Adipocyte (in vitro differentiated cells): ENCODE measurements at regions not wholly inside any gene's neighbourhood (a gene's known extent, or its start where the extent isn't known, plus 50 kb on each side); places are given as distances from the start of the nearest gene placed in this dataset.

Experiments used
- DNase-seq: peaks from one replicate; pipeline ENCODE4 v3.0.0-alpha.2; 2015; ENCODE audit warnings: low read depth
- H3K27me3 ChIP-seq: replicated peaks from 2 replicates; pipeline ENCODE4 v1.7.0; 2013; ENCODE audit warnings: mild to moderate bottlenecking, low read length, moderate library complexity; ENCODE audit not compliant: control insufficient read depth, insufficient read depth
- H3K36me3 ChIP-seq: 2 replicates; pipeline ENCODE4 v1.7.0; 2013; ENCODE audit warnings: low read length, mild to moderate bottlenecking, moderate library complexity; ENCODE audit not compliant: control insufficient read depth, insufficient read depth, severe bottlenecking
- H3K4me1 ChIP-seq: 2 replicates; pipeline ENCODE4 v1.7.0; 2013; ENCODE audit warnings: mild to moderate bottlenecking, low read length, moderate library complexity; ENCODE audit not compliant: control insufficient read depth, insufficient read depth
- H3K4me3 ChIP-seq: 2 replicates; pipeline ENCODE4 v1.7.0; 2013; ENCODE audit warnings: mild to moderate bottlenecking, low read length, moderate library complexity
- H3K9ac ChIP-seq: 2 replicates; pipeline ENCODE4 v1.7.0; 2013; ENCODE audit warnings: mild to moderate bottlenecking, low read length, moderate library complexity
- H3K9me3 ChIP-seq: 2 replicates; pipeline ENCODE4 v1.7.0; 2013; ENCODE audit warnings: mild to moderate bottlenecking, low read length, moderate library complexity; ENCODE audit not compliant: control insufficient read depth

GRCh38 chr13:28585561-28585960, 73.4 kb upstream of the POMP start:
- peak overlapping the region; percentile 75 for H3K9ac ChIP-seq
- no peaks in the 10 kb centered on the region for H3K9me3 ChIP-seq
- peaks cover 33% of the 10 kb centered on the region for H3K4me1 ChIP-seq
- H3K4me3 ChIP-seq: peak overlapping the region; percentile 12
- peak; percentile 41 for DNase-seq
- H3K27me3 ChIP-seq: no peaks in the 10 kb centered on the region
- no peaks in the 10 kb centered on the region for H3K36me3 ChIP-seq

GRCh38 chr13:28584873-28585381, 74.0 kb upstream of the POMP start:
- Histone ChIP-seq H3K4me1 (peaks cover 33% of the 10 kb centered on the region), H3K36me3 (no peaks in the 10 kb centered on the region), H3K9ac (peak overlapping the region; percentile 75), H3K4me3 (peak overlapping the region; percentile 12), H3K9me3 (no peaks in the 10 kb centered on the region), H3K27me3 (no peaks in the 10 kb centered on the region)
- DNase-seq: peak; percentile 73

GRCh38 chr13:28583651-28584091, 75.3 kb upstream of the POMP start:
- Histone ChIP-seq H3K4me1 (peaks cover 33% of the 10 kb centered on the region), H3K4me3 (peak overlapping the region; percentile 37), H3K27me3 (no peaks in the 10 kb centered on the region), H3K9me3 (no peaks in the 10 kb centered on the region), H3K9ac (peak overlapping the region; percentile 42), H3K36me3 (no peaks in the 10 kb centered on the region)
- DNase-seq: no peak

DNA sequence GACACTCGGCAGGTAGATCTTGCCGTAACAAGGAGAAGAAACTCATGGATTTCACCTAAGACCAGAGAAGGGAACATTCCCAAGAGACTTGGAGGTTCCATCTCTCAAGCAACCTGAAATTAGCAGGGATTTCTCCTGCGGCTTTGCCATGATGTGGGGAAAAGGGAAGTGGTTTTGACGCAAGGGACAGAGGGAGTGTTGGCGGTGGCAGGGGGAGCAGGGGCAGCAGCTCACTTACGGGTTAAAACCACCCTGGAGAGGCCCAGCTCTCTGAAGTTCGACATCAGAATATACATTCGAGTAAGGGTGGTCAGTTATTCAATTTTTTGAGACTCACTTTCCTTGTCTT, 76.1 kb upstream of the POMP start:
- no peak overlapping the region for H3K9ac ChIP-seq
- H3K4me1 ChIP-seq: peaks cover 29% of the 10 kb centered on the region
- H3K4me3 ChIP-seq: no peak overlapping the region
- no peaks in the 10 kb centered on the region for H3K9me3 ChIP-seq
- no peaks in the 10 kb centered on the region for H3K36me3 ChIP-seq
- H3K27me3 ChIP-seq: peaks cover 4% of the 10 kb centered on the region
- no peak for DNase-seq

DNA sequence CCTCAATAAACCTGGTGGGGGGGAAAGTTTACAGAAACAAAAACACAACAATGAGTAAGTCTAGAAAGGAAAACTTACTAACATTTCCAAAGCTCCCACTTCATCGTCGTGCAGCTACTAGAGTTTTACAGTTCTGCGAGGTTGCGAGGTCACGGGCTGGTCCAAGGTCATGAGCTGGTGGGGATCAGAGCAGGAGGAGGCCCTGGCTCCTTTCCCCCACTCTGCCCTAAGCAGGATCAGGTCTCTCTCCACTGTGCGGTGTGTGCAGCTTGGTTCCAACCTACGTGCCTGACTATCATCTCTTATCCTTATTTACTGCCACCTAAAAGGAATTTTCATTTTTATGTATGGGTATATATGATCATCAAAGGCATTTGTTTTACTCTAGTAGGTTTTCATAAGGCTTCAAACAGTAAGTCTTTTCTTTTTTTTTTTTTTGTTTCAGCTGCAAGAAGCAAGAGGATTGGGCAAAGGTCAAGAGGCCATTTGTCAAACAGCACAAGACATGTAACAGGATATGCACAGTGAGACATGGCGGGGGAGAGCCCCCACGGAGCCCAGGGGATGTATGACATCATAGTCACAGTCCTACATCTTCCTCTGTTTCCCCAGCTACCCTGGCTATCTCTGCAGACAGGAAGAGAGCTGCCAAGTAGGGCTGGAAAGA, 76.6 kb upstream of the POMP start:
- no peaks in the 10 kb centered on the region for H3K36me3 ChIP-seq
- H3K9ac ChIP-seq: no peak overlapping the region
- H3K4me1 ChIP-seq: peaks cover 27% of the 10 kb centered on the region
- DNase-seq: no peak
- no peak overlapping the region for H3K4me3 ChIP-seq
- peaks cover 6% of the 10 kb centered on the region for H3K27me3 ChIP-seq
- no peaks in the 10 kb centered on the region for H3K9me3 ChIP-seq

DNA sequence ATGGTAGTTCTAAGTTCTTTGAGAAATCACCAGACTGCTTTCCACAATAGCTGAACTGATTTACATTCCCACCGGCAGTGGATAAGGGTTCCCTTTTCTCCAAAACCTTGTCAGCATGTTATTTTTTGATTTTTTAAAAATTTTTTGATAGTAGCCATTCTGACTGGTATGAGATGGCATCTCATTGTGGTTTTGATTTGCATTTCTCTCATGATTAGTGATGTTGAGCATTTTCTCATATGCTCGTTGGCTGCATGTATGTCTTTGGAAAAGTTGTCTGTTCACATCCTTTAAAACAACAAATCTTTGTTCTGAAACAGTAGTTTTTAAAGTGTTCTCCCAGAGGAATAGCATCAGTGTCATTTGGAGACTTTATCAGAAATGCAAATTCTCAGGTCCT, 77.5 kb upstream of the POMP start:
- Histone ChIP-seq H3K9ac (no peak overlapping the region), H3K27me3 (peaks cover 12% of the 10 kb centered on the region), H3K36me3 (no peaks in the 10 kb centered on the region), H3K4me3 (no peak overlapping the region), H3K9me3 (no peaks in the 10 kb centered on the region), H3K4me1 (peaks cover 23% of the 10 kb centered on the region)
- peak; percentile 19 for DNase-seq

DNA sequence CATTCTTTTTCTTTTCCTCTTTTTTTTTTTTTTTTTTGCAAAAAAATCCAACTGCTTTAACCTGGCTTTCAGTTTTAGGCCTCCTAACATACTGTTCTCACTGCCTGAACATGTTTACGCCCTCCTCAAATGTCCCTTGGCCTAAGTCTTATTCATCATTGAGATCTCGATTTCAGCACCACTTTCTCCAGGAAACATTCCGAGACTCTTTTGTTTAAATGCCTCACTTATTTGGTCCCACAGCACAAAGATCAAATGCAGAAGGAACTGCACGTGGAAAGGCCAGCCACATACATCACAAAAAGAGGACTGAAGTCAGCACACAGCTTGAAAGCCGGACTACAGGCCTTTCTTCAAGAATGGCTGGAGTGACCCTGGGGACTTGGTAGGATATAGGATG, 79.2 kb upstream of the POMP start:
- no peak for DNase-seq
- Histone ChIP-seq H3K9ac (no peak overlapping the region), H3K4me3 (no peak overlapping the region), H3K36me3 (no peaks in the 10 kb centered on the region), H3K4me1 (peaks cover 11% of the 10 kb centered on the region), H3K27me3 (peaks cover 12% of the 10 kb centered on the region), H3K9me3 (no peaks in the 10 kb centered on the region)

GRCh38 chr13:28579322-28579721, 79.6 kb upstream of the POMP start:
- no peak for DNase-seq

GRCh38 chr13:28576067-28576466, 81.1 kb upstream of the FLT1 start:
- DNase-seq: no peak
- Histone ChIP-seq H3K4me3 (no peak overlapping the region), H3K4me1 (no peaks in the 10 kb centered on the region), H3K27me3 (peaks cover 12% of the 10 kb centered on the region), H3K36me3 (no peaks in the 10 kb centered on the region), H3K9ac (no peak overlapping the region), H3K9me3 (no peaks in the 10 kb centered on the region)

More at GRCh38 chr13:28579322-28579721, 79.6 kb upstream of the POMP start:
- Histone ChIP-seq H3K4me3 (no peak overlapping the region), H3K27me3 (peaks cover 12% of the 10 kb centered on the region), H3K36me3 (no peaks in the 10 kb centered on the region), H3K4me1 (peaks cover 9% of the 10 kb centered on the region), H3K9ac (no peak overlapping the region), H3K9me3 (no peaks in the 10 kb centered on the region)

GRCh38 chr13:28575200-28575599, 80.3 kb upstream of the FLT1 start:
- no peaks in the 10 kb centered on the region for H3K9me3 ChIP-seq
- peaks cover 12% of the 10 kb centered on the region for H3K27me3 ChIP-seq
- no peaks in the 10 kb centered on the region for H3K4me1 ChIP-seq
- no peak for DNase-seq
- no peaks in the 10 kb centered on the region for H3K36me3 ChIP-seq
- H3K4me3 ChIP-seq: no peak overlapping the region
- no peak overlapping the region for H3K9ac ChIP-seq

DNA sequence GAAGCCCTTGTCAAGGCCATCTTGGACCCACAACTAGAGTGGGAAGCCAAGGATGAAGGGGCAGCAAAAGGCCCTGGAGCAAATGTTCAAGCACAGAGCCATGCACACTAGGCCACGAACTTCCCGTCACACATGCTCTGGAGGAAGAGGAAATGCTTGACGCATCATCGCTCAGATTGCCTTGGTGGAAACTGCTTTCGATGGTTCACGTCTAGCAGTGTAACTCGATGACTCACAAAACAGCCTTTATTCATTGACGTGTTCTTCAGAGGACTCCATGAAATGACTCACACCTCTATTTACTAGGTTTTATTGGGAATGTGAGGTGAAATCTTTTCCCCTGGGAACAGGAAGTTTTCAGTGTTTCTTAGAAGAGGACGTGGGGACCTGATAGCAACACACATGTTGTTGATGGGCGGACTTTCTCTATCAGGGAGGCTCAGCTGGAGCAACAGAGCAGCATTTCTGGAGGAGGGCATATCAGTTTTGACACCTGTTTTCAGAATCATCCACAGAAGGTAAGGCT, 79.8 kb upstream of the FLT1 start:
- DNase-seq: peak; percentile 58
- Histone ChIP-seq H3K4me3 (no peak overlapping the region), H3K9ac (no peak overlapping the region), H3K9me3 (no peaks in the 10 kb centered on the region), H3K36me3 (no peaks in the 10 kb centered on the region), H3K4me1 (no peaks in the 10 kb centered on the region), H3K27me3 (peaks cover 12% of the 10 kb centered on the region)
